Islet of Langerhans (tissue), 1 donor: ENCODE measurements at regions not wholly inside any gene's neighbourhood (a gene's known extent, or its start where the extent isn't known, plus 50 kb on each side); places are given as distances from the start of the nearest gene placed in this dataset.
A peak's percentile ranks its signal among the peaks of the same experiment; 100 is the strongest.
"Not testable (repeated sequence)": the region's sequence is repeated elsewhere in the genome, so short reads cannot be mapped to it uniquely, and the experiment has no call there.

Experiments used
- FAIRE-seq: peaks from one replicate; lab custom pipeline; 2011; peaks lifted over from hg19 to GRCh38; lab: Jason Lieb, UNC

DNA sequence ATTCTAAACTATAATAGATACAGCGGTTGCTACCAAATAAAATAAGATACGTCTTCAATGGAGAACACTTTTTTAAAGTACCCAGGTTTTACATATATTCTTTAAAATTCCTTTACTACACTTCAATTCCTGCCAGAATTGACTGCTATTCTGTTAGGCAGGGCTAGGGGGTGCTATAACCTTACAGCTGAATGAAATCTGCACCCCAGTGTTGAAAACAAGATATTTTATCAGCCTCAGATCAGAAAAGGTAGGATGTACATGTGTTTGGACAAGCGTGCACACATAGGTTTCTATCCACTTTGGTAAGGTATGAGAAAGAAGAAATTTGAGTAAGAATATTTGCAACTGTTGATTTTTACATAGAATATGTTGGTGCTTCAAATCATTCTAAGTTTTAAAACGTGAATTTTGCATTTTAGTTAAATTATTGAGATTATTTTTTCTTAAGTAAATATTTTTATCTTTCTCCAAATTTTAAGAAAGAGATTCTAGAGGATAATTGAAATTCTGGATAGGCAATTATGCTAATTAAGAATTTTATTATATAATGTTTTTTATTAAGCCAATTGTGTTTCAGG is 490.8 kb upstream of the ADGRL4 start:
- FAIRE-seq = peak; percentile 33

DNA sequence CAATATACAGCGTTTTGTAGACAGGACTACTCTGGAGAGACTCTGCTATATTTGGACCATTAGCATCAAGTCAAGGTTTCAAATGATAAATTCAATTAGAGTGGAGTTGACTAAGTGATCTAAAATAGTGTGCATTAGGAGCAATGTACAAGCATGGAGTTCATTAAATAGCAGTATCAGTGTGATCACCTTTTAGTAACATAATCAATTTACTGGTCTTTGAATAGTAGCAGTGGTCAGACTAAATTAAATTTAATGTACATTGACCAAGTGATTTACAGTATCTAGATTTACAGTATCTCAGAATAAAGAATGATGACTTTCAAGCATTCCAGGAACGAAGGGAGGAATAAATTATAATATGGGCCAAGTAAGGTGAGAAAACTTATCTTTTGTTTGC is 489.6 kb upstream of the ADGRL4 start:
- no peak for FAIRE-seq

DNA sequence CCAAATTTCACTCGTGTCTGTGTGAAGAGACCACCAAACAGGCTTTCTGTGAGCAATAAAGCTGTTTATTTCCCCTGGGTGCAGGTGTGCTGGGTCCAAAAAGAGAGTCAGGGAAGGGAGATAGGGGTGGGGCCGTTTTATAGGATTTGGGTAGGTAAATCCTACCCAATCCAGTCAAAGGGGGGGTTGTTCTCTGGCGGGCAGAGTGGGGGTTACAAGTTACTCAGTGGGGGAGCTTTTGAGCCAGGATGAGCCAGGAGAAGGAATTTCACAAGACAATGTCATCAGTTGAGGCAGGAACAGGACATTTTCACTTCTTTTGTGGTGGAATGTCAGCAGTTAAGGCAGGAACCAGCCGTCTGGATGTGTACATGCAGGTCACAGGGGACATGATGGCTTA is 487.2 kb upstream of the ADGRL4 start:
- FAIRE-seq = not testable (repeated sequence)

DNA sequence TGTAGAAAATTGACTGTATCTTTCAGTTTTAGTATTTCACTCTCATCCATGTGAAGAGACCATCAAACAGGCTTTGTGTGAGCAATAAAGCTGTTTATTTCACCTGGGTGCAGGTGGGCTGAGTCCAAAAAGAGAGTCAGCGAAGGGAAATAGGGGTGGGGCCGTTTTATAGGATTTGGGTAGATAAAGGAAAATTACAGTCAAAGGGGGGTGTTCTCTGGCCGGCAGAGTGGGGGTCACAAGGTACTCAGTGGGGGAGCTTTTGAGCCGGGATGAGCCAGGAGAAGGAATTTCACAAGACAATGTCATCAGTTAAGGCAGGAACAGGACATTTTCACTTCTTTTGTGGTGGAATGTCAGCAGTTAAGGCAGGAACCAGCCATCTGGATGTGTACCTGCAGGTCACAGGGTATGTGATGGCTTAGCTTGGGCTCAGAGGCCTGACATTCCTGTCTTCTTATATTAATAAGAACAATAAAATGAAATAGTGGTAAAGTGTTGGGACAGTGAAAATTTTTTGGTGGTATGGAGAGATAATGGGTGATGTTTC is 482.1 kb upstream of the ADGRL4 start:
- FAIRE-seq = not testable (repeated sequence)

DNA sequence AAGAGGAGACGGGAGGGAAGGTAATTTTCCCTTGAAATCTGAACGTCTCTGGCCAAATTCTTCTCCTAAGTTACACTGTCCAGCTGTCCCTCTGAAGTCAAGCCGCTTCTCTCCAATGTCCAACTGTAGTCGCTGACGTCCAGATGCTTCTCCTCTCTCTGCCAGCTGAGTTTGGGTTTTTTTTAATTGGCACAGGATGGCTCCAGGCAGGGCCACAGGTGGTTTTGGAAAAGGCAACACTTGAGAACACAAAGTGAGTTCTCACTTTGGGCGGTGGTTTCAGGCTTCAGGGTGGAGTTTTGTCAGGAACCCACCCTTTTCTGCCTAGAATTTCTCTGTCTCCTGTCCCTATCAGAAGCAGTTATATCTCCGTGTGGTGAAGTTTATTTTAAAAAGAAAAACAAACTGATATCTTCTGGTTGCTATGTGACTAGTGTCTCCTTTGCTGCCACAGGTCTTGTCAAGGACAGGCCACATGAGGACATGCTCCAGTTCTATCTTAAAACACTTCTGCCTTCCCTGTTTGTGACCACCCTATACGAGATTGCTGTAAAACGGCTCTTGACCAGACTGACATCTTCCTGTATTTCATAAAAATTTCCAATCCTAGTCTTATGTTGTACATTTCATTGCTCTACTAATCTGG is 472.3 kb upstream of the ADGRL4 start:
- no peak for FAIRE-seq

DNA sequence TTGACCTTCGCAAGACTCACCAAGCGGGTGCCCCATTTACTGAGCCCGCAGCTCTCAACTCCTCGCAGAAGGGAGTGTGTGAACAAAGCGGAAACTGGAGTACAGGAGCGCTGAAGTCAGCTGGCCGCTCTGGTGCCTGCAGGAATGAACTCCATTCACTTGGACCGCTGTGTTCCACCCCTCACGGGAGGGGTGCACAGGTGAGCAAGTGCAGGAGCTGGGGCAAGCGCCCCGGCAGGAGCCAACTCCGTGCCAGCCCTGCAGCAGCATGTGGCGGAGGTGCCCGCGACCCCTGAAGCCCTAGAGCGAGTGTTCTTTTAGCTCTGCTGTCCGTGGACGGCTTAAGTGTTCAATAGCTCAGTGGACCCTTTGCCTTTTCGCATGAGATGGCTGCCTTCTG is 471.6 kb upstream of the ADGRL4 start:
- no peak for FAIRE-seq

DNA sequence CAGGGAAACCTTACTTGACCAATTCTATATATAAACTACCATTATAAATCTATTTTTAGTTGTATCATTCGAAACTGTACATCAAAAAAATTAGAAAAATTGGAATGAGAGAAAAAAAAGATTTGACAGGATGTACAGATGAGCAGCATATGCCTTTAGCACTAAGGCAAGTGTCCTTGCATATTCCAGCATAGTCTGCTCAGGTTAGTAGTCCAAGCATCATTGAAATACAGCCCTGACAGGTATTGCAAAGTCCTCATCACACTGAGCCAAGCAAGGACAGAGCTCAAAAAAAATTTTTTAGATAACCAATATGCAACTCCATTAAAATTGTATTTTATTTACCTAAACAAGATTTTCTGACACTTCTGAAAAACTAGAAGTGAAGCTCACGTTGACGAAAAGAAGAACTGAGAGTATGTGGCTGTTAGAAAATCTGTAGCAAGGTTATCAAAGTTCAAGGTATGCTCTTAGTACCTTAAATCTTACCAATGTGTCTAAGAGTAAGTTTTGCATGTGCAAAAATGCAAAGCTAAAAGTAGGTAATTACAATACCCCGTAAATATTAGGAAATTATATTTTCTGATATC is 465.6 kb upstream of the ADGRL4 start:
- no peak for FAIRE-seq

DNA sequence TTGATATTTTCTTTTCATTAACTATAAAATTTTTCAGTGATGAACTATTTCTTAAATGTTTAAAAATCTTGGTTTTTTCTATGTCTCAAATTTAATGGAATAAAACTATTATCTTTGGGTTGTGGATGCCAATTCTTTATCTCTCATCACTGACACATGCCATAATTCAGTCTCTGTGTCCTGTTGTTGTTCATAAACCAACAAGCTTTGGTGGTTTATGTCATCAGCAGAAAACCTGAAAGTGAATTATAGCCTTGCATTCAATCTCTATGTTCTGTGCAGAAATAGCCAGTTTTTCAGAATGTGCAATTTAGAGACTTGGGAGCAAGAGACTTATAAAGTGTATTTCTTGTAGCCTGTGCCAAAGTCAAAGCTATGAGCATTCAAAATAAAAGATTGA is 462.6 kb upstream of the ADGRL4 start:
- no peak for FAIRE-seq

DNA sequence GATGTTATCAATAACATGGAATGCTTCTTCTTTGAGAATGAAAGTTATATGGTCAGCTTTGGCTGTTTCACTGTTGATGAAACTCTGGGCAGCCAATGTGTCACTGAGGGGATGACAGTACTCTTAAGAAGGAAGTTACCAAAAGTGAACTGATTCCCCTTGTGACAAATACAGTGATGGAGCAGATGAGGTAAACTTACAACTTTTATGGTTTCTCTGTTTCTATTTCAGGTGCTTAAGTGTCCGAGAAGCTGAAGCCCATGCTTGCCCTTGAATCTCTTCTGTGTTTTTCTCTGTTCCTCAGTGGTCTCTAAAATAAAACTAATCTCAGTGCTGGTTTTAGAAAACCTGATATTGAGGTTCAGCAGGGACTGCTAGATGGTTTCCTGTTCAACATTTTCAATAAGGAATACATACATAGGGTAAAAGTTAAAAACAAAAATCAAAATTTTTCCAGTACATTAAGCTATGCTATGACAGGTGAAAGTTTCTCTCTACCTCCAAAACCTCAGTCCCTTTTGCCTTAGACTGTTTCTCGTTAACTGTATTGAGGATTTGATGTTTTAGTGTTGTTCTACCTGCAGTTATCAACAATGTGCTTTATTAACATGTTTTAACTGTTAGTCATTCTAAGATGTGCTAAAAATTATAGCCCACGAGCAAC is 454.4 kb upstream of the ADGRL4 start:
- FAIRE-seq = no peak

DNA sequence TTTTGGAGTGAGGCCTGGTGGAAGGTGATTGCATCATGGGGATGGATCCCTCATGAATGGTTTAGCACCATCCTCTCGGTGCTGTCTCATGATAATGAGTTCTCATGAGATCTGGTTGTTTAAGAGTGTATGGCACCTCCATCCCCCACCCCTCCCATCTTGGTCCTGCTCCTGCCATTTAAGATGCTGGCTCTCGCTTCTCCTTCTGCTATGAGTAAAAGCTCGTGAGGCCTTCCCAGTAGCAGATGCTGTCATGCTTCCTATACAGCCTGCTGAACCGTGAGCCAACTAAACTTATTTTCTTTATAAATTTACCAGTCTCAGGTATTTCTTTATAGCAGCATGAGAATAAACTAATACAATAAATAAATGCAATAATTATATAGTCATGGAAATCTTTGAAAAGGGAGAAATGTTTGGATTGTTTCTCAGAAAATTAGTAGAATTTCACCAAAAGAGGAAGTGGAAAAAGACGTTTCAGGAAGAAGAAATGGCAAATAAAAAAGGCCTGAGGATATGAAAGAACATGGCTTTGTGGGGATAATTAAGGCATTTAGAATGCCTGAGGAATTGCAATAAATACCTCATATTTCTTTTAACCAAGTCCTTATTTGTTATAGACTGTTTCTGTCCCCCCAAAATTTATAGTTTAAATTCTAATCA is 451.2 kb upstream of the ADGRL4 start:
- no peak for FAIRE-seq

DNA sequence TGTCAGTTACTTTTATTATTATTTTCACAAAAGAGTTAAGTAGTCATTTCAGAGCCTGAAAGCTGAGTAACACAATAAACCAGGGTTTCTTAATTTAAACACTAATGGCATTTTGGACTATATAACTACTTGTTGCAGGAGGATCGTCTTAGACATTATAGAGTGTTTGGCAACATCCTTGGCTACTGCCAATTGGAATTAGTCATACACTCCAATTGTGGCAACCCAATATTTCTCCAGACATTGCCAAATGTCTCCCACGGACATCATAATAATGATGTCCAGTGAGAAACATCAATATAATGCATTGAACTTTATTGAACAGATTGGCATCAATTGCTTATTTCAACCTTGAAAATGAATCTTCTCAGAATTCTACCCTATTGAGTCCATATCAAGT is 441.9 kb upstream of the ADGRL4 start:
- no peak for FAIRE-seq

DNA sequence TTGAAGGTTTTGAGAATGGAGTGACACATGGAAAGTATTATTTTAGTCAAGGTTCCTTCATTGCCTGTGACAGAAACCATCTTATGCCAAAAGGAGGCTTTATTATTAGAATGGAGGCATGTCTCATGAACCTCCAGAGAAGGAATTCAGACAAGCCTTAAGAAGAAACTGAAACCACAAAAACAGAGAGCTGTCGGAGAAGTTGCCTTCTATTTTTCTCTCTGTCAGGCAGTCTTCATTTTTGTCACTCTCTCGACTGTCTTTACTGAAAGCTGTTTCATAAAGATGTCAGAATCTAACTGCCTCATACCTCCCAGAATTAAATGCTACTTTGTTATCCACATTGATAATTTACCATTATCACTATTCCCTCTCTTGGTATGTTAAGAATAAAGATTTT is 434.7 kb upstream of the ADGRL4 start:
- FAIRE-seq = no peak

DNA sequence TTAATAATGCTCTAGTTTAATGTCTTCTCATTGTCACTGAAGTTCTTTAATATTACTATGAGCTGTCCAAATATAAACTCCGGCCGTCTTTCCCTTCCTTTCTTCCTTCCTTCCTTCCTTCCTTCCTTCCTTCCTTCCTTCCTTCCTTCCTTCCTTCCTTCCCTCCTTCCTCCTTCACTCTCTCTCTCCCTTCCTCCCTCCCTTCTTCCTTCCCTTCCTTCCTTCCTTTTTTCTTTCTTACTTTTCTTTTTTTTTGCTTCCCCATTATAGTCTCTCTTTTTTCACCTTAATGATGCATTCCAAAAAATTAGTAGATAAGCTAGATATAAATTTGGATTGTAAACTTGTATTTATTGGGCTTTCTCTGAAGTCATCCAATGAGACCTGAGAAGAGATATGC is 431.0 kb upstream of the ADGRL4 start:
- FAIRE-seq = no peak

DNA sequence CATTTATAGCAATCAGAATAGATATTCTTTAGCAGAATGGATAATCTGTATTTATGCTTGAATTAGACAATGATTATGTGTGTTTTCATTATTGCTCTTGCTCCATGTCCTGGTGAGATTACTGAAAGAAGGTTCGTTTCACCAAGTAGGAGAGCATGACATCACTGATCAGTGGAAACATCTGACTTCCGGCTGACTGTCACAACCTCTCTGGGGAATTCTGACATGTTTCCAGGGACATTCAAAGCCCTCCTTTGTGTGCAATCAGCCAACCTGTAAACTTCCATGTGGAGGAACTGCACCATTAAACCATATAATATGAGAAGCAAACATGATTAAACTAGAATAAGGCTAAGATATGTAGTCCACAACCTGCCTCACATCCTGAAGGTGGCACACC is 424.8 kb upstream of the ADGRL4 start:
- FAIRE-seq = no peak

DNA sequence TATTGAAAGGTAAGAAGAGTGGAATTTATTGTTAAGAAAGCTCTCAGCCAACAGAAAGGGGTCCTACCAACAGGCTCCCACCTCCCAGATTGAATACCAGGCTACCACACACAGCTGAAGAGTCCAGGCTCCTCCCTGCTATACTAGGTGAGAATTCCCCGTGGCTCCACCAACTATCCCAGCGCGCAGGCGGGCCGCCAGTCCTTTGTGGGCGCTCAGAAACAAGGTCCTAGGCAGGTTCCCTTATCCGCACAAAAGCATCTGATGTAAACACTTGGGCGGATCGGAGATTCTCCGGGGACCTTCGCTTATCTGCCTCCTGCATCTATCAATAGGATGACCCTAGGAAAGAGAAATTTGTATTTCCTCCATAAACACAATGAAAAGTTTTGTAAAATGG is 423.9 kb upstream of the ADGRL4 start:
- FAIRE-seq = no peak

DNA sequence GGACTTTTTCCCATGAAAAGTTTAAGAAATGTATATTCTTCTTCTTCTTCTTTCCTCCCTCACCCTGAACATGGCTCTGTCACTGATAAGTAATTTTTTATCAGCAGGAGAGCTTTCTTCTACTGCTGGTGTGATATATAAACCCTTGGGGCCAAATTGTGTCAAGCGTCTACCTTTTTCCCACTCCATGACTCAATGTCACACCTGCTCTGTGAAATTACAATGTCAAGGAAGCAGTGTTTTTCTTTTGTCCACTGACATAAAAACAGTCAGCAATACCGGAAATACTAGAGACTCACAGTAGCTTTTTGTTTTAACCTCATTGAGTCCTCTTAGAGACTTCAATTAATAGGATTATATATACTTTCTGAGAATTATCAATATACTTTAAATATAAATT is 416.2 kb upstream of the ADGRL4 start:
- FAIRE-seq = no peak

DNA sequence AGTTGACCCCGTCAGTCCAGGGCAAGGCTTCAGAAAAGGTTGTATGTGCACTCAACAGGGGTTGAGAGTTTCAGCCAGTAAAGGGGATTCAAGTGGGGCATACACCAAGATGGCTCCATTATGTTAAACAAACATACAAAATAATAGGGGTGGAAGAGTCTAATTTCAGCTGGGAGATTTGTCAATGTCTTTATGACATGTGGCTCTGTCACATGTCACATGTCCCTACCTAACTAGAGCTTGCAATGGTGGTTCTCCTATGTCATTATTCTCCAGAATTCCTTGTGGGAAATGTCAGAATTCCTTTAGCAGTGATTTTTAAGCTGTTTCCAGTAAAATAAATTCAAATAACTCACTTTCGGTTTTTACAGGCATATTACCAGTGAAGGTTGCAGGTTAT is 392.0 kb upstream of the ADGRL4 start:
- no peak for FAIRE-seq

DNA sequence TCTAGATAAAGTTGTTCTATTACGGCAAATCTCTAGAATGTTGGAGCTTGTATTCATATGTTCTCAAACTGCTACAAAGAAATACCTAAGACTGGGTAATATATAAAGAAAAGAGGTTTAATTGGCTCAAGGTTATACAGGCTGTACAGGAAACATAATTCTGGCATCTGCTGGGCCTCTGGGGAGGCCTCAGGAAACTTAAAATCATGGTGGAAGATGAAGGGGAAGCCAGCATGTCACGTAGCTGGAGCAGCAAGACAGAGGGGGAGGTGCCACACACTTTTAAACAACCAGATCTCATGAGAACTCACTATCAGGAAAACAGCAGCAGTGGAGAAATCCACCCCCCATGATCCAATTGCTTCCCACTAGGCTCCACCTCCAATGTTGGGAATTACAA is 390.4 kb upstream of the ADGRL4 start:
- FAIRE-seq = no peak

DNA sequence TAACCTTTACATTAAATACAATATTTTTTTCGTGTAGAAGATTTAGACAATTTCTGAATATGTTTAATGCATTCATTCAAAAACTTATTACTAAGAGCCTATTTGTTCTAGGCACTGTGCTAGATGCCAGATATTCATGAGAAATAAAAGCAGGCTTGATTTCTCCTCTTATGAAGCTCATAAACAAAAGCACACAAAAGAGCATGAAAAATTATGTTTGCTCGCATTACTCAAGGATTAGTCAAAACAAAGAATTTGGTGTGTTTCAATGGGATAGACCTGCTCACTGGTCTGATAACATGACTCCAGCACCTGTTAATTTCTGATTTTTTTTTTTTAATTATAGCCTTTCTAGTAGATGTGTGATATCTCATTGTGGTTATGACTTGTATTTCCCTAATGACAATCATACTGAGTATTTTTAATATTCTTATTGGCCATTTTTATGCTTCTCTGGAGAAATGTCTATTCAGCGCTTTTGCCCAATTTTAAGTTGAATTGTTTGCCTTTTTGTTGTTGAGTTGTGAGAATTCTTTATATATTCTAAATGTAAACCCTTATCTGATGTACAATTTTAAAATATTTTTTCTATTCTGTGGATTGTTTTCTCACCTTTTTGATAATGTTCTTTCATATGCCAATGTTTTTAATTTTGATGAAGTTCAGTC is 382.3 kb upstream of the ADGRL4 start:
- no peak for FAIRE-seq

DNA sequence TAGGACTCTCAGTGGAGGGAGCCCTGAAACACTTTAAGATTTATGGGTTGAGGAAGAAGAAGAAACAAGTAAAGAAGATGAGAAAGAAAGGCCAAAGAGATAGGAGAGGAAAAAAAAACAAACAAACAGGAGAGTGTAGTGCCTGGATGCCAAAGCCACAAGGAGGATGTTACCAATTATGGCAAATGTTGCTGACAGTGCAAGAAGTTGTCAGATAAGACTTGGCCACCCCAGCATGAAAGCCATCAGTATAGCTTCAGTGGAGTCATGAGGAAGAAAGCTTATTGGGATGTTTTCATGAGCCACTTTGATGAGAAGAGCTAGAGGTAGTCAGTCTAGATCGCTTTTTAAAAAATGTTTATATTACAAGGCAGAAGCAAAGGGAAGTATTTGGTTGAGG is 380.2 kb upstream of the ADGRL4 start:
- FAIRE-seq = no peak

DNA sequence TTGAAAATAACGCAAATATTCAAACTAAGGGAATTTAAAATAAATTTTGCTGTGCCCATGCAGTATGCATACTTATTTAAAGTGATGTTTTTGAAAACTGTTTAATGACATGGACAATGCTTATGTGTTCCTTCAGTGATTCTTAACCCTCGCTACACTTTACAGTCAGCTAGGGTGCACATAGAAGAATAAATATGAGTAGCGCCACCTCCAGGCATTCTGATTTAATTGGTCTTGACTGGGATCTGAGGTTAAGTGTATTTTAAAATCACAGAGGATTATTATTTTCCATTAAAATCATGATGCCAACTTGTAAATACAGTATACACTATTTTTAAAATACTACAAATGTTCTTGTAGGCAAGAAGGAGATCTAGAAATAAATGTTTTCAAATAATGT is 373.5 kb upstream of the ADGRL4 start:
- no peak for FAIRE-seq

DNA sequence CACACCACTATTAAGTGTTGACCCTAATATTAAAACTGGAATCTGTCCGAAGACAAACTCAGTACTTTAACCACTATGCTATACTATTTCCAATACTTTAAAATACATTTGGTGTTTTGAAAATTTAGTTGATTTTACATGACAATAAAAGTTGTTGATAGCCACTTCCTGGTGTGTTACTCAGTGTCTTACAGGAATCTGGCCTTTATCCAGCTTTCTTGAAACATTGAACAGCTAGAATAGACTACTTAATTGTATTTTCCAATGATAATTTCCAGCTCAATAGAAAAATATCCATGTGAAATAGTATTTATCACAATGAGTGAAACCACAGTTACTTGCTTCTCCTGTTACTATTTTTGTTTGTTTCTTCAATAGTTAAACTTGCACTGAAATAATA is 369.6 kb upstream of the ADGRL4 start:
- no peak for FAIRE-seq
